Progenitor cell of endocrine pancreas (in vitro differentiated cells): ENCODE measurements at regions not wholly inside any gene's neighbourhood (a gene's known extent, or its start where the extent isn't known, plus 50 kb on each side); places are given as distances from the start of the nearest gene placed in this dataset.

Experiments
- DNase-seq: peaks from one replicate; pipeline ENCODE4 v3.0.0; 2021; ENCODE audit warnings: low spot score; ENCODE audit not compliant: unreplicated experiment
- H3K27ac Mint-ChIP-seq: 2 replicates; pipeline ENCODE4 v1.8.0; 2021; ENCODE audit warnings: mild to moderate bottlenecking, moderate library complexity, mixed read lengths
- H3K27me3 Mint-ChIP-seq: 2 replicates; pipeline ENCODE4 v1.8.0; 2021; ENCODE audit warnings: mixed read lengths
- H3K36me3 Mint-ChIP-seq: 2 replicates; pipeline ENCODE4 v1.8.0; 2022; ENCODE audit warnings: mixed read lengths; ENCODE audit not compliant: insufficient read depth
- H3K4me1 Mint-ChIP-seq: 2 replicates; pipeline ENCODE4 v1.8.0; 2021; ENCODE audit warnings: low read depth, mixed read lengths
- H3K4me3 Mint-ChIP-seq: 2 replicates; pipeline ENCODE4 v1.8.0; 2021; ENCODE audit warnings: low read depth, mild to moderate bottlenecking, moderate library complexity, mixed read lengths
- H3K9me3 Mint-ChIP-seq: 2 replicates; pipeline ENCODE4 v1.8.0; 2021; ENCODE audit warnings: low read depth, mixed read lengths
- TF ChIP-seq, protein P1 (sequence below): fragments of 200-600 bp; sonication (generic); IDR thresholded peaks from one replicate; pipeline ENCODE4 v1.5.0; 2021; ENCODE audit warnings: antibody characterized with exemption, mild to moderate bottlenecking; ENCODE audit not compliant: unreplicated experiment

DNA sequence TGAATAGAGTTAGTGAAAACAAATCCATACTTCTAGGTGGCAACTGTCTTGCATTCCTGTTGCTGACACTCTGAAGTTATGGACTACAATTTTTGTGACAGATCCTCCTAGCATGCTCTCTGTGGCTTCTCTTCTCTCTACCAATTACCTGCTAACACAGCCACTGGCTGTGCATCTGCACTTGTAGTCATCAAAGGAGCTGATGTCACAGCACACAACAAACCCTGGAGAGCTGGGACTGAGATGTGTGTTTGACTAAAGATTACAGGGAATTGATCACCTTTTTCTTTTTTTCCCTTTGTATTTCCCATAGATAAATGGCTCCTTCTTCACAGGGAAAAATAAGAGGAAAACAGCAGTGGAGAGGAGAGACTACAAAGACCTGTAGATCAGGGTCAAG, 278.4 kb upstream of the CCDC54 start:
- Mint-ChIP-seq H3K27ac (no peak overlapping the region), H3K4me1 (peaks cover 12% of the 10 kb centered on the region), H3K36me3 (no peaks in the 10 kb centered on the region), H3K9me3 (no peaks in the 10 kb centered on the region), H3K4me3 (no peak overlapping the region), H3K27me3 (no peaks in the 10 kb centered on the region)
- TF ChIP-seq, protein P1, sequence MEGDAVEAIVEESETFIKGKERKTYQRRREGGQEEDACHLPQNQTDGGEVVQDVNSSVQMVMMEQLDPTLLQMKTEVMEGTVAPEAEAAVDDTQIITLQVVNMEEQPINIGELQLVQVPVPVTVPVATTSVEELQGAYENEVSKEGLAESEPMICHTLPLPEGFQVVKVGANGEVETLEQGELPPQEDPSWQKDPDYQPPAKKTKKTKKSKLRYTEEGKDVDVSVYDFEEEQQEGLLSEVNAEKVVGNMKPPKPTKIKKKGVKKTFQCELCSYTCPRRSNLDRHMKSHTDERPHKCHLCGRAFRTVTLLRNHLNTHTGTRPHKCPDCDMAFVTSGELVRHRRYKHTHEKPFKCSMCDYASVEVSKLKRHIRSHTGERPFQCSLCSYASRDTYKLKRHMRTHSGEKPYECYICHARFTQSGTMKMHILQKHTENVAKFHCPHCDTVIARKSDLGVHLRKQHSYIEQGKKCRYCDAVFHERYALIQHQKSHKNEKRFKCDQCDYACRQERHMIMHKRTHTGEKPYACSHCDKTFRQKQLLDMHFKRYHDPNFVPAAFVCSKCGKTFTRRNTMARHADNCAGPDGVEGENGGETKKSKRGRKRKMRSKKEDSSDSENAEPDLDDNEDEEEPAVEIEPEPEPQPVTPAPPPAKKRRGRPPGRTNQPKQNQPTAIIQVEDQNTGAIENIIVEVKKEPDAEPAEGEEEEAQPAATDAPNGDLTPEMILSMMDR: no peak
- no peak for DNase-seq

DNA sequence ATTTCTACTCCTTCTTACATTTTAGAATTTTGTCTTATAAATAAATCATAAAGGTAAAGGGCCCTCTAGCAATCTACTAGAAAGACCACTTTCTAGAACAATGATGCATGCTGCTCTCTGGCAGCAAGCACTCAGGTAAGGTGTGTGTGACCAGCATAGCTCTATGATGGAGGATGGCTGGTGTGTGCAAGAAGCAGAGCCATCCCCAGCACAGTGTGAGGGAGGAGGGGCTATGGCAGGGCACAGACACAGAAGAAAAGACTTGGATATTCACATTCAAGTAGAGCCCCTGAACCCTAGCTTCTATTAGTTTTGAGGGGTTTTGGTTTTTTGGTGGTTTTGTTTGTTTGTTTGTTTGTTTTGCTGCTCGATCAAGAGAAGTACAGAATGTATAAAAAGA, 277.1 kb upstream of the CCDC54 start:
- no peak for DNase-seq

DNA sequence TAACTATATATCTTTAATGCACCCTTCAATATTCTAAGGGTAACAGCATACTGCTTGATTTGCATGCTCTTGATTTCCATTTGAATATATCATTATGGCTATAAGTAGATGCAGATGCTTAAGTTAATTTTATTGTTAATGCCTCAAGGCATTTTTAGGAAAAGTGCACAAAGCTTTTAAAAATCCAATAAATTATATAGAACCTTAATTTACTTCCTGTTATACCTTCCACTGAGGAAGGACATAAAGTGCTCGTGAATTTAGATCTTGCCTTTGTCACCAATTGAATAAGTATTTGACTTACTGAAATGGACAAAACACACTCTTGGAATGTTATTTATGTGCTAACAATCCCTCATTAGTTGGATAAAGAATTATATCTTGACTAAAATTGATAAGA, 276.7 kb upstream of the CCDC54 start:
- Mint-ChIP-seq H3K9me3 (peaks cover 13% of the 10 kb centered on the region), H3K36me3 (no peaks in the 10 kb centered on the region), H3K4me1 (peaks cover 12% of the 10 kb centered on the region), H3K27ac (no peak overlapping the region), H3K27me3 (no peaks in the 10 kb centered on the region), H3K4me3 (no peak overlapping the region)
- DNase-seq: no peak
- TF ChIP-seq, protein P1: no peak

More for the DNA sequence above, 277.1 kb upstream of the CCDC54 start:
- TF ChIP-seq, protein P1: no peak
- Mint-ChIP-seq H3K27me3 (no peaks in the 10 kb centered on the region), H3K4me3 (no peak overlapping the region), H3K9me3 (peaks cover 8% of the 10 kb centered on the region), H3K4me1 (peaks cover 12% of the 10 kb centered on the region), H3K36me3 (no peaks in the 10 kb centered on the region), H3K27ac (no peak overlapping the region)

DNA sequence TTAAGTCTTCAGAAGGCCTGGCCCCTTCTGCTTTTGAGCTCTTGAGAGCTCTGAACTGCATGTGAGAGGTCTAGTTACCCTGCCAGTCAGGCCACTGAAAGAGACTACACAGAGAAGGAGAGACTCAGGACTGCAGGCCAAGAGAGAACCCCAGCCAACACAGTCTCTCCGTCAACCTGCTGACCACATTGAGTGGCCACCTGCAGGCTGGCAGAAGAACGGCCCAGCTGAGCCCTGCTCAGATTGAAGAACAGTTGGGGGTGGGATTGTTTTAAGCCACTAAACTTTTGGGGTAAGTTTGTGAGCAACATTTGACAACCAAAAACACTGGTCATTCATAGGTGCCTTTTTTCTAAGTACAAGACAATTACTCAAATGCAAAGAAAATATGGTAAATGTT, 273.5 kb upstream of the CCDC54 start:
- Mint-ChIP-seq H3K4me1 (peaks cover 12% of the 10 kb centered on the region), H3K4me3 (no peak overlapping the region), H3K9me3 (peaks cover 20% of the 10 kb centered on the region), H3K27me3 (no peaks in the 10 kb centered on the region), H3K27ac (no peak overlapping the region), H3K36me3 (no peaks in the 10 kb centered on the region)
- no peak for DNase-seq
- TF ChIP-seq, protein P1: no peak

DNA sequence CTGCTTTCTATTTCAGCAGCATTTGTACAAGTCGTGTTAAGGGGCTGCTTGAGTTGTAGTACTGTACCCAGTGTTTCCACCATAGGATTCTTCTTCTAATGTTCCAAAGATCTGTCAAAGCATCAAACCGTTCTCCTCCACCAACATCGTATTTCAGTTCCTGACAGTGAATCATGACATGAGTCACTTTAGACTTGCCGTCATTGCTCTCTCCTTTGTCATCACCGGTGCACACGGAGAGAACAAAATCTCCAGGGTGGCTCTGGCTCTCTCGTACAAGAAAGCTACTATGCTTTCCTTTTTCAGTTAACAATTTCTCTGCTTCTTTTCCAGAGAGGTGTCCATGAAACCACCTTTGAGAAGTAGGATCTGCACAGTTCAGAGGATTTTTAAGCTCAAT, 270.9 kb upstream of the CCDC54 start:
- DNase-seq: no peak
- TF ChIP-seq, protein P1: no peak
- peaks cover 20% of the 10 kb centered on the region for H3K9me3 Mint-ChIP-seq
- H3K36me3 Mint-ChIP-seq: no peaks in the 10 kb centered on the region
- no peak overlapping the region for H3K27ac Mint-ChIP-seq
- H3K4me3 Mint-ChIP-seq: no peak overlapping the region
- H3K4me1 Mint-ChIP-seq: no peaks in the 10 kb centered on the region
- no peaks in the 10 kb centered on the region for H3K27me3 Mint-ChIP-seq
